ENCODE measurements at regions not wholly inside any gene's neighbourhood (a gene's known extent, or its start where the extent isn't known, plus 50 kb on each side); places are given as distances from the start of the nearest gene placed in this dataset.
"Not testable (repeated sequence)": the region's sequence is repeated elsewhere in the genome, so short reads cannot be mapped to it uniquely, and the experiment has no call there.

DNA sequence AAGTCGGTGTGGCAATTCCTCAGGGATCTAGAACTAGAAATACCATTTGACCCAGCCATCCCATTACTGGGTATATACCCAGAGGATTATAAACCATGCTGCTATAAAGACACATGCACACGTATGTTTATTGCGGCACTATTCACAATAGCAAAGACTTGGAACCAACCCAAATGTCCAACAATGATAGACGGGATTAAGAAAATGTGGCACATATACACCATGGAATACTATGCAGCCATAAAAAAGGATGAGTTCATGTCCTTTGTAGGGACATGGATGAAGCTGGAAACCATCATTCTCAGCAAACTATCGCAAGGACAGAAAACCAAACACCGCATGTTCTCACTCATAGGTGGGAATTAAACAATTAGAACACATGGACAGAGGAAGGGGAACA, 80.6 kb upstream of the ST3GAL5 start:
- H3K27me3 Mint-ChIP-seq; H3K36me3 Mint-ChIP-seq; H3K9me3 Mint-ChIP-seq; H3K4me1 Mint-ChIP-seq (ENCODE audit: unreplicated experiment); DNase-seq (ENCODE audit: extremely low spot score, unreplicated experiment); H3K27ac Mint-ChIP-seq; H3K4me3 Mint-ChIP-seq: not testable (repeated sequence)

DNA sequence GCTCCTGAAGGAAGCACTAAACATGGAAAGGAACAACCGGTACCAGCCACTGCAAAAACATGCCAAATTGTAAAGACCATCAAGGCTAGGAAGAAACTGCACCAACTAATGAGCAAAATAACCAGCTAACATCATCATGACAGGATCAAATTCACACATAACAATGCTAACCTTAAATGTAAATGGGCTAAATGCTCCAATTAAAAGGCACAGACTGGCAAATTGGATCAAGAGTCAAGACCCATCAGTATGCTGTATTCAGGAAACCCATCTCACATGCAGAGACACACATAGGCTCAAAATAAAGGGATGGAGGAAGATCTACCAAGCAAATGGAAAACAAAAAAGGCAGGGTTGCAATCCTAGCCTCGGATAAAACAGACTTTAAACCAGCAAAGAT, 77.0 kb upstream of the ST3GAL5 start:
- not testable (repeated sequence) for DNase-seq (ENCODE audit: extremely low spot score, unreplicated experiment); H3K27me3 Mint-ChIP-seq; H3K4me3 Mint-ChIP-seq; H3K27ac Mint-ChIP-seq; H3K4me1 Mint-ChIP-seq (ENCODE audit: unreplicated experiment); H3K36me3 Mint-ChIP-seq; H3K9me3 Mint-ChIP-seq

DNA sequence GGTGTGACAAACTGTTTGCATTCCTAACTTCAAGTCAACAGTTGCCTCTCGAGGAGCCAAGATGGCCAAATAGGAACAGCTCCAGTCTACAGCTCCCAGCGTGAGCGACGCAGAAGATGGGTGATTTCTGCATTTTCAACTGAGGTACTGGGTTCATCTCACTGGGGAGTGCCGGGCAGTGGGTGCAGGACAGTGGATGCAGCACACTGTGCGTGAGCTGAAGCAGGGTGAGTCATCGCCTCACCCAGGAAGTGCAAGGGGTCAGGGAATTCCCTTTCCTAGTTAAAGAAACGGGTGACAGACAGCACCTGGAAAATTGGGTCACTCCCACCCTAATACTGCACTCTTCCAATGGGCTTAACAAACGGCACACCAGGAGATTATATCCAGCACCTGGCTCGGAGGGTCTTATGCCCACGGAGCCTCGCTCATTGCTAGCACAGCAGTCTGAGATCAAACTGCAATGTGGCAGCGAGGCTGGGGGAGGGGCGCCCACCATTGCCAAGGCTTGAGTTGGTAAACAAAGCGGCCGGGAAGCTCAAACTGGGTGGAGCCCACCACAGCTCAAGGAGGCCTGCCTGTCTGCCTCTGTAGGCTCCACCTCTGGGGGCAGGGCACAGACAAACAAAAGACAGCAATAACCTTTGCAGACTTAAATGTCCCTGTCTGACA, 75.1 kb upstream of the ST3GAL5 start:
- DNase-seq (ENCODE audit: extremely low spot score, unreplicated experiment) = peak; percentile 57
- H3K27ac Mint-ChIP-seq; H3K4me1 Mint-ChIP-seq (ENCODE audit: unreplicated experiment); H3K27me3 Mint-ChIP-seq; H3K4me3 Mint-ChIP-seq; H3K36me3 Mint-ChIP-seq; H3K9me3 Mint-ChIP-seq: not testable (repeated sequence)

DNA sequence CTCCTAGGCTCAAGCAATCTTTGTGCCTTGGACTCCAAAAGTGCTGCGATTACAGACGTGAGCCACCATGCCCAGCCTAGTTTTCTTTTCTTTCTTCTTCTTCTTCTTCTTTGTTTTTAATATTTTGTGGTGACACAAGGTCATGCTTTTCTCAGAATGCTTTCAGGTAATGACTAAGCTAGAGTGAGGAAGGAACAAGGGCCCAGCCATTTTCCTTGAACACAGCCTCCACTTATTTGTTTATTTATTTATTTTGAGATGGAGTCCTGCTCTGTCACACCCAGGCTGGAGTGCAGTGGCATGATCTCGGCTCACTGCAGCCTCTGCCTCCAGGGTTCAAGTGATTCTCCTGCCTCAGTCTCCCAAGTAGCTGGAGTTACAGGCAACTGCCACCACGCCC, 74.3 kb upstream of the ST3GAL5 start:
- peaks cover 3% of the 10 kb centered on the region for H3K4me1 Mint-ChIP-seq (ENCODE audit: unreplicated experiment)
- no peak overlapping the region for H3K27ac Mint-ChIP-seq
- TF ChIP-seq, protein P1, sequence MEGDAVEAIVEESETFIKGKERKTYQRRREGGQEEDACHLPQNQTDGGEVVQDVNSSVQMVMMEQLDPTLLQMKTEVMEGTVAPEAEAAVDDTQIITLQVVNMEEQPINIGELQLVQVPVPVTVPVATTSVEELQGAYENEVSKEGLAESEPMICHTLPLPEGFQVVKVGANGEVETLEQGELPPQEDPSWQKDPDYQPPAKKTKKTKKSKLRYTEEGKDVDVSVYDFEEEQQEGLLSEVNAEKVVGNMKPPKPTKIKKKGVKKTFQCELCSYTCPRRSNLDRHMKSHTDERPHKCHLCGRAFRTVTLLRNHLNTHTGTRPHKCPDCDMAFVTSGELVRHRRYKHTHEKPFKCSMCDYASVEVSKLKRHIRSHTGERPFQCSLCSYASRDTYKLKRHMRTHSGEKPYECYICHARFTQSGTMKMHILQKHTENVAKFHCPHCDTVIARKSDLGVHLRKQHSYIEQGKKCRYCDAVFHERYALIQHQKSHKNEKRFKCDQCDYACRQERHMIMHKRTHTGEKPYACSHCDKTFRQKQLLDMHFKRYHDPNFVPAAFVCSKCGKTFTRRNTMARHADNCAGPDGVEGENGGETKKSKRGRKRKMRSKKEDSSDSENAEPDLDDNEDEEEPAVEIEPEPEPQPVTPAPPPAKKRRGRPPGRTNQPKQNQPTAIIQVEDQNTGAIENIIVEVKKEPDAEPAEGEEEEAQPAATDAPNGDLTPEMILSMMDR (conservative IDR thresholded peaks at IDR 0.05) = no peak

DNA sequence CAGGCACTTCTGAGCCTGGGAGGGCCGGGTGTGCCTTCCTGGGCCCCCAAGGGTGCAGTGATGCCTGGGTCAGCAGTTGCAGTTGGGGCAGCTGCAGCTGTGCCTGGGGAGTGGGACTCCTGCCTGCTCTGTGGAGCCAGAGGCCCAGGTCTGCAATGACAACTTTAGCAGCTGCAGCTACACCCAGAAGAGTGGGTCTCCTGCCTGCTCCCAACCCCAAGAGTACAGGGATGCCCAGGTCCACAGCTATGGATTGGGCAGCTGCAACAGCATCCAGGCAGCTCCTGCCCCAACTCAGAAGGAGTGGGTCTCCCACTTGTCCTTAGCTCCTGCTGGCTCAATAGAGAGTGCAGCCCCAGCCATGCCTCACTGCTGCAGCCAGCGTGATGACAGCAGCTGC, 73.0 kb upstream of the ST3GAL5 start:
- no peaks in the 10 kb centered on the region for H3K27me3 Mint-ChIP-seq
- no peak overlapping the region for H3K4me3 Mint-ChIP-seq
- peaks cover 4% of the 10 kb centered on the region for H3K9me3 Mint-ChIP-seq
- DNase-seq (ENCODE audit: extremely low spot score, unreplicated experiment) = peak; percentile 48
- no peaks in the 10 kb centered on the region for H3K36me3 Mint-ChIP-seq
- H3K4me1 Mint-ChIP-seq (ENCODE audit: unreplicated experiment) = peaks cover 3% of the 10 kb centered on the region
- no peak overlapping the region for H3K27ac Mint-ChIP-seq
- TF ChIP-seq, protein P1 (conservative IDR thresholded peaks at IDR 0.05) = no peak

More for the DNA sequence above, 74.3 kb upstream of the ST3GAL5 start:
- Mint-ChIP-seq H3K4me3 (no peak overlapping the region), H3K36me3 (no peaks in the 10 kb centered on the region), H3K9me3 (peaks cover 4% of the 10 kb centered on the region), H3K27me3 (peaks cover 3% of the 10 kb centered on the region)
- DNase-seq (ENCODE audit: extremely low spot score, unreplicated experiment) = no peak

DNA sequence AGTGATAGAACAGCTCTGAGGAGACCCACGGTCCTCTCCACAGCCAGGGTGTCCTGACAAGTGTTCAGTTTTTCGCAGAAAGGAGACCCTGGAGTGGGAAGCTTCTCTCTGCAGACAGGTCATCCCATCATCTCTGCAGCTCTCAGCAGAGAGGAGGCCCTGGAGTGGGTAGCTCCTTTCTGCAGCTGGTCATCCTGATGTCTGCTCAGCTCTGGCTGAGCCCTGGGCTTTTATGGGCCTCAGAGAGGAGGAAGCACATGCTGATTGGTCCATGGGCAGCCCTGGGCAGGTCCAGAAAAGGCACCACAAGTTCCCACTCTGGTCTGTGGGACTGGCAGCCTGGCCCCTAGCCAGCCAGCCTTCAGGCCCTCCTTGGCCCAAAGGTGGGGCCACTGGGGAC, 72.3 kb upstream of the ST3GAL5 start:
- Mint-ChIP-seq H3K27me3 (no peaks in the 10 kb centered on the region), H3K36me3 (no peaks in the 10 kb centered on the region), H3K4me3 (no peak overlapping the region), H3K27ac (no peak overlapping the region), H3K9me3 (peaks cover 4% of the 10 kb centered on the region), H3K4me1 (ENCODE audit: unreplicated experiment) (peaks cover 3% of the 10 kb centered on the region)
- DNase-seq (ENCODE audit: extremely low spot score, unreplicated experiment) = peak; percentile 48
- TF ChIP-seq, protein P1 (conservative IDR thresholded peaks at IDR 0.05) = no peak

DNA sequence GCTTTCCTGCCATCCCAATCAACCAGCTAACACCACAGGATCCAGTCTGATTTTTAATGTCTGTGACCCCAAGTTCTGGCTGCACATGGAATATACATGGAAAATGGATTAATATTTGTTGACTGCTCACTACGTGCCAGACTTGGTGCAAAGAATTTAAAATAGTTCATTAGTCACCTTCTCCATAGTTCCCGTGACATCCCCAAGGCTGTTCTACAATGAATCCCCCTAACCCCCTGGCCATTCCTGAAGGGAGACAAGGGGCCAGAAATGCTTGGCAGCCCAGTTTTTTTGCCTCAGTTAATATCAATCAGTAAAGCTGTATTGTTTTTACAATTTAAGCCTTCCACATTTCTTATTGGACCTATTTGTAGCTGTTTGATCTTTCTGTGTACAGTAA, 71.0 kb upstream of the ST3GAL5 start:
- no peaks in the 10 kb centered on the region for H3K36me3 Mint-ChIP-seq

More for the DNA sequence above, 71.0 kb upstream of the ST3GAL5 start:
- Mint-ChIP-seq H3K4me3 (no peak overlapping the region), H3K27me3 (no peaks in the 10 kb centered on the region), H3K4me1 (ENCODE audit: unreplicated experiment) (peaks cover 7% of the 10 kb centered on the region), H3K27ac (no peak overlapping the region), H3K9me3 (peaks cover 4% of the 10 kb centered on the region)
- TF ChIP-seq, protein P1 (conservative IDR thresholded peaks at IDR 0.05) = no peak
- peak; percentile 10 for DNase-seq (ENCODE audit: extremely low spot score, unreplicated experiment)

Data from type B pancreatic cell (in vitro differentiated cells).